K562 (cell line): ENCODE measurements at regions not wholly inside any gene's neighbourhood (a gene's known extent, or its start where the extent isn't known, plus 50 kb on each side); places are given as distances from the start of the nearest gene placed in this dataset.

Source experiments
- BACH1 ChIP-seq: fragments of 200-800 bp; sonication (Bioruptor generic); IDR thresholded peaks from 2 replicates; pipeline ENCODE4 v1.6.1; 2016; ENCODE audit warnings: missing genetic modification characterization, missing compliant biosample characterization
- PHB2 ChIP-seq: fragments of 450-650 bp; IDR thresholded peaks from 2 replicates; pipeline ENCODE4 v1.6.1; 2017; ENCODE audit warnings: low read depth
- RAD21 ChIP-seq, 2 experiments: fragments of 250-450 bp in 1 of 2; fragments of 450-650 bp in 1 of 2; sonication (Bioruptor Pico) in 1 of 2; formaldehyde crosslinking in 1 of 2; IDR thresholded peaks in 1 of 2; conservative IDR thresholded peaks in 1 of 2; 2 replicates each; pipeline versions ENCODE4 v1.4.0 to v1.8.0; 2020 to 2022; ENCODE audit warnings: mild to moderate bottlenecking in 2 of 2, moderate library complexity in 1 of 2
- SMC3 ChIP-seq: conservative IDR thresholded peaks from 2 replicates; pipeline ENCODE4 v1.6.1; 2011; ENCODE audit warnings: low read depth, low read length, improper control_type of control experiment; ENCODE audit not compliant: insufficient read depth

DNA sequence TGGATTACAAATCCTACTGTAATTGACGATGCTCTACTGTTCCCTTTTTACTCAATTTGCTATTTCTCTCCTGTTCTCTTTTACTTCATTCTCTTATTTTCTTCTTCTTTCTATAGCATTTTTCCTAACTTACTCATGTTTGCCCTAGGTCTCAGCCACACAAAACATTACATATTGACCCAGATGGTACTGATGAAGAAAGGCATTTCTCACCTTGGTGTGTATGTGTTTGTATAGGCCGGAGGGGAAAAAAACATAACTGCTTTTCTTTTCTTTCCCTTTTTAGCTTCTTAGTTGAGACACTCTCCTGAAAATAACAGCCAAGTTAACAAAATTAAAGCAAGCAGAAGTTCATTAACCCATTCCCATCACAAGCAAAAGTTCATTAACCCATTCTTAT is 1019.8 kb upstream of the CDH18 start:
- TF ChIP-seq PHB2 (no peak), RAD21 (CRISPR knock-in tag; conservative IDR thresholded peaks at IDR 0.05 in 1 of 2, IDR thresholded peaks at IDR 0.05 in 1 of 2) (no peak), BACH1 (tag) (no peak), SMC3 (no peak)
